CD4-positive, alpha-beta T cell treated with Interleukin-10 for 1 hour (primary cell): ENCODE measurements at regions not wholly inside any gene's neighbourhood (a gene's known extent, or its start where the extent isn't known, plus 50 kb on each side); places are given as distances from the start of the nearest gene placed in this dataset.
"Not testable (repeated sequence)": the region's sequence is repeated elsewhere in the genome, so short reads cannot be mapped to it uniquely, and the experiment has no call there.

Experiments
- DNase-seq: peaks from one replicate; pipeline ENCODE4 v3.0.0-alpha.2; 2020

GRCh38 chr10:125451319-125451718 is 231.6 kb downstream of the TEX36 start:
- DNase-seq = no peak

DNA sequence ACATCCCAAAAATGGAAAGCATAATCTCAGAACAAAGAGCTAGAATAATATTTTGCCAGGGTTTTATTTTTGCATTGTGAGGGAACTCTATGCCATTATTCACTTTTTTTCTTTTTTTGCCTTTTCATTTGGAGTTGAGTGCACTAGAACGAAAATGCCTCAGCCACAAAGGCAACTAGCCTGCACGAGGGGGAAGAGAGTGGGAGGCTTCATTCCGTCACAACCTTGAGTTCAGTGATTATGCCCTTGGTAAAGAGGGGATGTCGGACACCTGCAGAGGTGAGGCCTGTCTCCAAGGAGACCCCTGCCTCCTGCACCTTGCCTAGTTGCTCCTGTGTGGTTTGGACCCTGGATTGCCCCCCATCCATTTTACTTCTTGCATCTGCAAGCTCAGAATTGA is 232.7 kb downstream of the TEX36 start:
- DNase-seq = no peak

GRCh38 chr10:125449571-125449970 is 233.4 kb downstream of the TEX36 start:
- DNase-seq = no peak

DNA sequence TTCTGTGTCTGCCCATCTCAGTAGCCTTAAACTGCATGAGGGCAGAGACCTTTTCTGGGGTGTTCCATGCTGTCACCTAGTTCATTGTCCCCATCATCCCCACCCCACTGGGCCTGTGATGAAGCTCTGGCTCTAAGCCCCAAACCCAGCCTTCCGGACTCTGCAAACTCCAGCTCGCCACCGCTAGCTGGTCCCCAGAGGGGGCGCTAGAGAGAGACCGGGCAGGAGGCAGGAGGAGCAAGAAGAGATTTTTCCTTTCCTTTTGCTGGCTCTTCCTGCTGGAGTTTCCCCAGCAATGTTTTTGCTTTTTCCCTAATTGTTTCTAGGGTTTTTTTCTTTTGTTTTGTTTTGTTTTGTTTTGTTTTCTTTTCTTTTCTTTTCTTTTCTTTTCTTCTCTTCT is 234.4 kb downstream of the TEX36 start:
- DNase-seq = no peak

DNA sequence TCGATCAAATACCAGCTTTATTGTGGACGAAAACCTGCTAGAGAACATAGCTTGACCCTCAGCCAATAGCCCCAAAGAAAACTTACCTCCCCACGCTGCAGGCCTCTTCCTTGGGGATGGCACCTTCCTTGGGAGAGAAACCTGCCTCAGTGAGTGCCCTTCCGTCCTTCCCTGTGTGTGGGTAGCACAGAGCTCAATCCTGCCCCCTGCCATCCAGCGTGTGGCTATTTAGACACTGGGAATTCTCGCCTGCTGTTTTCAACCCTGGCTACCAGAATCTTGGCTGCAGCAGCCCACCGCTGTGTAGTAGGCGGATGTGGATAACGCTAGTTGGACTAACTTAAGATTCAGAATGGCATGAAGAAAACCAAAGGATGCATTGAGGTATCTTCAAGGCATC is 238.2 kb downstream of the TEX36 start:
- no peak for DNase-seq

DNA sequence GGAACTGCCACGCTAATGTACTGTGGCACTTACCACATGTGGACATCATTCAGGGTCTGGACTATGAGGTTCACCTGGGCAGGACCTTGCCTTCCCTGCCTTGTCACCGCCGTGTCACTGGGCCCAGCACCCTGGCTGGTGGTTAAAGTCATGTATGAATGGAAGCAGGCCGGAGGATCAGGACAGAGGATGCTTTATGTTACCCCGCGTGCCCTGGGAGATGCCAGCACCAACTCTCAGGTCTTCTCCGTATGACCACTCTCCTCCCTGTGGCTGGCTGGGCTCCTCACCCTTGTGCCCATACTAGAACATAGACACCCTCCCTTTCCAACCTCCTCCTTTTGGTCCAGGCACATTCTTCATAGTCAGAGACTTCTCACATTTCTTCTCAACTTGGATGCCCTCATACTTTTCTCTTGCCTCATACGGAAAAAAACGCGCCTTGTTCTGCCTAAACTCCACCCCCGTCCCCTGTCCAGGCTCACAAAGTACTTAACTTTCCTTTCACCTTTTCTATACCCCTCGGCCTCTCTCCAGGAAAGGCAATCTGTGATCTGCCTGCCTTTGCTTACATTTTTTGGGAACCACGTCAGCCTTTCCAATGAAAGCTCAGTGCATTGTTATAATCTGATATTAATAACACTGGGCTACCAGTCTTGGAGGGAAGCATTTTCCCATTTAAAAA is 240.0 kb downstream of the TEX36 start:
- DNase-seq = no peak

- no peak for DNase-seq
Observed at GRCh38 chr10:125441151-125441550, 241.8 kb downstream of the TEX36 start.

GRCh38 chr10:125431149-125431548 is 251.8 kb downstream of the TEX36 start:
- no peak for DNase-seq

- no peak for DNase-seq
Observed at GRCh38 chr10:125428054-125428453, 254.9 kb downstream of the TEX36 start.

GRCh38 chr10:125424191-125424847 is 258.6 kb downstream of the TEX36 start:
- no peak for DNase-seq

GRCh38 chr10:125423569-125423968 is 259.4 kb downstream of the TEX36 start:
- DNase-seq = no peak

DNA sequence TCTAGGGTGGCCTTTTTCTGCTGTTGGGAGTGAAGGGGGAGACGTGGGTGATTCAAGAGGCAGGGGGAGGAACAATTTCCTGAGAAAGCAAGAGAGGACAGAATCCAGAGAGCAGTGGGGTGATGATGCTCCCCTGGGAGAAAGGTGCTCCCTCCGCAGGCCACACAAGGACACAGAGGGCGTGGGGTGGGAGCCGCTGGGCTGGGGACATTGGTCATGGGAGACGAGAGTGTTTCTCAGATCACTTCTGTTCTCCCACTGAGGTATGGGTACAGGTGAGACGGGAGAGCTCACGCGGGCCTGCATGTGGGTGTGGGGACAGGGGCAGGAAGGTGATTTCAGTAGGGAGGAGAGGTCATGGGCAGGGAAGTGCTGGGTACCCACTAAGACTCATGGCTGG is 259.5 kb upstream of the CTBP2 start:
- DNase-seq = no peak

GRCh38 chr10:125419146-125419545 is 258.8 kb upstream of the CTBP2 start:
- no peak for DNase-seq

GRCh38 chr10:125417605-125418004 is 257.2 kb upstream of the CTBP2 start:
- no peak for DNase-seq

- DNase-seq = no peak
Observed at GRCh38 chr10:125415964-125416363, 255.6 kb upstream of the CTBP2 start.

DNA sequence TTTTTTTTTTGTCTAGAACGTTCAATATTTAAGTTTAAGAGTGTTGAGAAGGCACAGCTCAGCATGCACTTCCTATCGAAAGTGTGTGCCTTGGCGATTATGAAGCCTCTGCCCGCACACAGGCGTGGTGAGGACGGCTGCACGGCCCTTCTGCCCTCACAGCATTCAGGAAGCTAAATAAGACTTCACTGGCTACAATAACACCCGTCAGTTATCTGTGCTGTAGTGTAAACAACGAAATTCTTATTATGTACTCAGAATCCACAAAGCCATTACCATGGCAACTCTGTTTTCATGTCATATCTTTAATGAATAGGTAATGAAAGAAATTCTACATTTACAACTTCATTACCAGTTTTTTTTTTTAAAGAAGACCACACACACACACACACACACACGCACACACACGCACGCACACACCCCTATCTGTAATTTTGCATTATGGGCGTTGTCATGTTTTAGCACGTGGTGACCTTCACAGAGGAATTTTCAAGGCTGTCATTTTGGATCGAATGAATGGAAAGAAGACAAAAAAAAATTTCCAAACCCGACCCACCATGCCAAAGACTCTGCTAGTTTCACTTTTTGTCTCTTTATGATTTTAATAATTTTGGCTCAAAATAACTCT is 254.8 kb upstream of the CTBP2 start:
- DNase-seq = no peak

DNA sequence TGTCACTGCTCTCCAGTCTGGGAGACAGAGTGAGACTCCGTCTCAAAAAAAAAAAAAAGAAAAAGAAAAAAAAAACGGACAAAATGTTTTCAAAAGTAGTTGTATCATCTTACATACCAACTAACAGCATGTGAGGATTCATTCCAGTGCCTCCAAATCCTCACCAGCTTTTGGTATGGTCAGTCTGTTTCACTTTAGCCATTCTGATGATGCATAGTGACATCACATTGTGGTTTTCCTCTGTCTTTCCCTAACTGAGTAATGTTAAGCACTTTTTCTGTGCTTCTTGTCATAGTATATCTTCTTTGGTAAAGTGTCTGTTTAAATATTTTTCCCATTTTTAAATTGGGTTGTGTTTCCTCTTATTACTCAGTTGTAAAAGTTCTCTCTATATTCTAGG is 251.4 kb upstream of the CTBP2 start:
- DNase-seq = no peak

DNA sequence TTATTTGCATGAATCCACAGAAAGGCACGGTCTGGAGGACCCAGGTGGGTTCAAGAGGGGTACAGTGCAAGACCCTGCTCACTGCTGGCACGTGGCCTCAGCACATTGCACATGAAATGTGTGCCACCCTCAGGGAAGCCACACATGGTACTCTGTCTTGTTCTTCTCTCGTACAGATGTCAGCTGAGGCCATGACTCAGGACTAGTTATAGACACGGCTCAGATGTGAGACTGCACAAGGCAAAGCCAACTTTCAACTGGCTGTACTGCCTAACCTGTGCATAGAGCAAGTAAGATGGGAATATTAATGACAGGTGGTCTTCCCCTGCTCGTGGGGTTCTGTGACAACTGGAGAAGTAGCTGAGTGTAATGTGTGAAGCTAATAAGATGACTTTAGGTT is 249.4 kb upstream of the CTBP2 start:
- no peak for DNase-seq

GRCh38 chr10:125407557-125407956 is 247.2 kb upstream of the CTBP2 start:
- DNase-seq = no peak

GRCh38 chr10:125407000-125407502 is 246.7 kb upstream of the CTBP2 start:
- DNase-seq = no peak

GRCh38 chr10:125404902-125405301 is 244.5 kb upstream of the CTBP2 start:
- DNase-seq = not testable (repeated sequence)

DNA sequence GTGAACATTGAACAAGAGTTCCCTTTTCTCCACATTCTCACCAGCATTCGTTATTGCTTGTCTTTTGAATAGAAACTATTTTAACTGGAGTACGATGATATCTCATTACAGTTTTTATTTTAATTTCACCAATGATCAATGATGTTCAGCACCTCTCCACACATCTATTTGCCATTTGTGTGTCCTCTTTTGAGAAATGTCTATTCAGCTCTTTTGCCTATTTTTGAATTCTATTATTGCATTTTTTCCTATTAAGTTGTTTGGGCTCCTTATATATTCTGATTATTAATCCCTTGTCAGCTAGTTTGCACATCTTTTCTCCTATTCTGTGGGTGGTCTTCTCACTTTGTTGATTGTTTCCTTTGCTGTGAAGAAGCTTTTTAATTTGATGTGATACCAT is 241.1 kb upstream of the CTBP2 start:
- no peak for DNase-seq

DNA sequence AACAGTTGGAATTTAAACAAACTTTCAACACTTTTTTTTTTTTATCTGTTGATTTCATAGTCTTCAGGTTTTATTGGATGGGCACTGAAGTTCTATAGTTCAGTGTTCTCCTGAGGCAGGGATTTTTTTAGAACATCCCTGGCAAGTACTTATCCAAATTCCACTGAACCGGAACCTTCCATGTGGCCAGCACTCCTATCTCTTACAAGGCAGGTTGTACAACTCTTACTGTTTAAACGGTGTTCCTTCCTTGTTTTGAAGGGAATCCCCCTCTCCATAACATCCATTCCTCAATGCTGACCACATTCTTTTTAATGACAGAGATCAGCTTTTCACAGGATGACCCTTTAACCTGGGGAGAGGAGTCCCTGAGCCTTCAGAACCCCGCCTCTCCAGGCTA is 238.9 kb upstream of the CTBP2 start:
- DNase-seq = no peak

DNA sequence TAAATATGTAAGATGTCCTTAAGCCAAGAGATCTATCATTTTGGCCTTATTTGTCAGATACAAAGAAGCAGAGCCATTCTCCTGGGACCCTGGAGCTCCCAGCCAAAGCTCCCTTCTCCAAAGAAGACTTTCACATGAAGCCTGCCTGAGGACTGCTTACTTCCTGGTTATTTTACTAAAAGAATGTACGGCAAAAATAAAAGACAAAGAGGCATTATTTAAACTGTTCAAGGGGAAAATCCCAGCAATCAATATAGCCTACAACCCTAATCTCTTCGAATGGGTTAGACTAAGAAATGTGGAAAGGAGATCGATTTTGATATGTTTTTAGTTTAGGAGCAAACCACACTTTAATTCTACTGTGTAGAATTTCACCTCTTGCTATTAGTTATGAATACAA is 237.9 kb upstream of the CTBP2 start:
- DNase-seq = no peak
